D721Med (cell line): ENCODE measurements at regions not wholly inside any gene's neighbourhood (a gene's known extent, or its start where the extent isn't known, plus 50 kb on each side); places are given as distances from the start of the nearest gene placed in this dataset.

Experiments
- DNase-seq: peaks from one replicate; pipeline ENCODE4 v3.0.0; 2011; ENCODE audit warnings: low spot score; ENCODE audit not compliant: insufficient read length
- FAIRE-seq: peaks from 2 replicates; lab custom pipeline; 2011; peaks lifted over from hg19 to GRCh38; lab: Jason Lieb, UNC
- TF ChIP-seq, protein P1 (sequence below): IDR thresholded peaks from 2 replicates; pipeline ENCODE4 v1.5.1; 2012; ENCODE audit warnings: mild to moderate bottlenecking, control low read depth; ENCODE audit not compliant: insufficient read depth; ENCODE audit errors: missing control alignments

DNA sequence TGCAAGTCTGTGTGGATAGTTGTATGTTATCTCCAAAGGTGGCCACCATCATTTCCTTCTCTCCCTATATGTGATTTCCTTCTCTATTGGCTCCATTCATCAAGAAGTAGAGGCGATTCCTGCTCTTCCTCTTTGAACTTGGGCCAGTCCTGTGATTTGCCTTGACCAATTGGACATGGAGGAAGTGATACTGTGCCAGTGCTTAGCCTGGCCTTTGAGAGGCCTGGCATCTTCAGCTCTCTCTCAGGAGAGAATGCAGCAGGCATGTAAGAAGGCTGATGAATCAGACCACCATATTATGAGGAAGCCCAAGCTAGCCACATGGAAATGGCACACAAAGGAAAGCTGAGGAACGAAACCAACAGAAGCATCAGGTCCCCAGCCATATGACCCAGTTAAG is 195.0 kb upstream of the SVIL start:
- DNase-seq (no peak), FAIRE-seq (no peak)
- TF ChIP-seq, protein P1, sequence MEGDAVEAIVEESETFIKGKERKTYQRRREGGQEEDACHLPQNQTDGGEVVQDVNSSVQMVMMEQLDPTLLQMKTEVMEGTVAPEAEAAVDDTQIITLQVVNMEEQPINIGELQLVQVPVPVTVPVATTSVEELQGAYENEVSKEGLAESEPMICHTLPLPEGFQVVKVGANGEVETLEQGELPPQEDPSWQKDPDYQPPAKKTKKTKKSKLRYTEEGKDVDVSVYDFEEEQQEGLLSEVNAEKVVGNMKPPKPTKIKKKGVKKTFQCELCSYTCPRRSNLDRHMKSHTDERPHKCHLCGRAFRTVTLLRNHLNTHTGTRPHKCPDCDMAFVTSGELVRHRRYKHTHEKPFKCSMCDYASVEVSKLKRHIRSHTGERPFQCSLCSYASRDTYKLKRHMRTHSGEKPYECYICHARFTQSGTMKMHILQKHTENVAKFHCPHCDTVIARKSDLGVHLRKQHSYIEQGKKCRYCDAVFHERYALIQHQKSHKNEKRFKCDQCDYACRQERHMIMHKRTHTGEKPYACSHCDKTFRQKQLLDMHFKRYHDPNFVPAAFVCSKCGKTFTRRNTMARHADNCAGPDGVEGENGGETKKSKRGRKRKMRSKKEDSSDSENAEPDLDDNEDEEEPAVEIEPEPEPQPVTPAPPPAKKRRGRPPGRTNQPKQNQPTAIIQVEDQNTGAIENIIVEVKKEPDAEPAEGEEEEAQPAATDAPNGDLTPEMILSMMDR = no peak

DNA sequence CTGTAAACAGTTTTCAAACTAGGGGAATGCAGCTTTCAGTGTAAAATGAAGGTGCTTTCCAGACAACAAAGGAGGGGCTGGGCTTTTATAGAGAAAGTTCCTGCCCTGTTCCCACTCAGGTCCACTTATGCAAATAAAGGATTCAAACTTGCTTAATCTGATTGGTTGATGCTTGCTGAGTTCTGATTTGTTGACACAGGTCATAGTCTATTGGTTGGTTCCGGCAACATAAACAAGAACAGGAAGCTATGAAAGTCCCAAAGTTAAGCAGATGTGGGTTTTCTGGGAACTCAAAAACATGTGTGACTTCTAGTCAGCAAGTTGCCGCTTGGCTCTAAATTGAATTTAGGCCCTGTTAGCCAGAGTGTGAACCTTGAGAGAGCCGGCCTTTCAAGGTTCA is 194.2 kb upstream of the SVIL start:
- TF ChIP-seq, protein P1 = no peak
- FAIRE-seq = no peak
- no peak for DNase-seq

DNA sequence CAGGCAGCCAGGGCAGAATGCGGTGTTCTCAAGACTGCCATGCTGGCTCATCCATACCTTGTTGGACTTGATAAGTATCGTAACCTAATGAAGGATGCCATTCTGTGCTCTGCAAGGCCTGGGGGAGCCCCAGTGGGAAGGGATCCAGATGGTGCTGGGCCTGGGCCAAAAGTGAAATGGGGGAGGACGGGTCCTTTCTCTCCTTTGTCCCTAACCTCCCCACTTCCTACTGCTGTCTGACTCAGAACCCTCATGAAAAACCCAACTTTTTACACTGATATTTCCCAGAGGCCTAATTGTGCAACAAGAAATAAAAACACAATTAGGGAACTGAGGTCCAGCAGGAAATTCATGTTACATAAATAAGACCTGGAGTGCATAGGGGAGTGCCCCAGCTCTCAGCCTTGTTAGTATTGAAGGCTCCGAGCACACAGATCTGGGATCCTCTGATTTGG is 193.7 kb upstream of the SVIL start:
- DNase-seq (no peak), FAIRE-seq (no peak)
- TF ChIP-seq, protein P1 = no peak

DNA sequence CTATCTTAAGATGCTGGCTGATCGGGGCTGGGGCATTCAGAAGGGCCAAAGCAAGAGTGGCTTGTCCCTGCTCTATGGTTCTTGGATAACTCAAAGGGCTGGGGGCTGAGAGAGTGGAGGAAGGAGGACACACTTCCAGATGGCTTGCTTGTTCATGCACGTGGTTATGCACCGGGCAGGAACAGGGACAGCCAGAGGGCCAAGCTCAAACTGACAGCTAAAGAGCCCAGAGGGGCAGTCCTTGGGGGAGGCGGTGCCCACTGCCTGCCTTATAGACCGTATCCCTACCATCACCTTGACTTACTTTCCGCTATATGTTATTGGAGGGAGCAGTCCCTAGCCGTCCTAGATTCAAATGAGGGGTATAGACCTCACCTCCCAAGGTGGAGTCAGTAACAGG is 192.7 kb upstream of the SVIL start:
- DNase-seq (no peak), FAIRE-seq (no peak)
- TF ChIP-seq, protein P1 = no peak

DNA sequence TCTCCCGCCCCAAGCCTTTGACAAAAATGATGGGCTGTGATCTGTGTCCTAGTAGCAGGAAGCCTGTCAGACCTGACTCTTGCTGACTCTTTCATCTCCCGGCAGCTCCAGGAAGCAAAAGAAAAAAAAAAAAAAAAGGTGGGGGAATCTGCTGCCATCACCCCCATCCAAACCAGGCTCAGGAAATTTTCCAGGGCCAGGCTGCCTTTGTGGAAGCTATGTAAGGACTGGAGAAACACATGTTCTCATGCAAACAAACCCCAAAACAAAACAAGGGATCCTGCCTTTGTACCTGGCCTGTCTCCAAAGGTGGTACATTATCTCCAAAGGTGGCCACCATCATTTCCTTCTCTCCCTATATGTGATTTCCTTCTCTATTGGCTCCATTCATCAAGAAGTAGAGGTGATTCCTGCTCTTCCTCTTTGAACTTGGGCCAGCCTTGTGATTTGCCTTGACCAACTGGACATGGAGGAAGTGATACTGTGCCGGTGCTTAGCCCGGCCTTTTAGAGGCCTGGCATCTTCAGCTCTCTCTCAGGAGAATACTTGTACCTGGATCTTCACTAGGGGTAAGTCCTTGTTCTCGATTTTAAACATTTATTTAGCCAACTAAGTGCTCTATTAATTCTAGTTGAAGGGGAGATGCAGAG is 192.2 kb upstream of the SVIL start:
- FAIRE-seq = no peak
- TF ChIP-seq, protein P1 = no peak
- no peak for DNase-seq

DNA sequence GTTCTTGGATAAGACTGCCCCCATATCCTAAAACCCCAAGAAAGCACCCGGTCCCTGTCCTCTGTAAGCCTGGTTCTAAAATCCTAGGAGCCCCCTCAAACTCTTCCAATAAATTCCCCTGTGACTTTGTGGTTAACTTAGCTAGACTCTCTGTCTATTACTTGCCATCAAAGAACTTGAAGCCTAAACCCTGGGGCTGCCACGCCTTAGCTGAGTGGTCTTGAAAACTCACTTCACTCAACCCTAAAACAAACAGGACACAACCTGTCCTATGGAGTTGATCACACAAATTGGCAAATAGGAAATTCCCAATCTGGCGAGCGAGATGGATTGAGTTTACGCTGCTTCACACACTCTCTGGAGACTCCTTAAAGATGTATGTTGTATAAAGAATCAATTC is 191.4 kb upstream of the SVIL start:
- no peak for FAIRE-seq
- DNase-seq = no peak
- TF ChIP-seq, protein P1 = no peak

DNA sequence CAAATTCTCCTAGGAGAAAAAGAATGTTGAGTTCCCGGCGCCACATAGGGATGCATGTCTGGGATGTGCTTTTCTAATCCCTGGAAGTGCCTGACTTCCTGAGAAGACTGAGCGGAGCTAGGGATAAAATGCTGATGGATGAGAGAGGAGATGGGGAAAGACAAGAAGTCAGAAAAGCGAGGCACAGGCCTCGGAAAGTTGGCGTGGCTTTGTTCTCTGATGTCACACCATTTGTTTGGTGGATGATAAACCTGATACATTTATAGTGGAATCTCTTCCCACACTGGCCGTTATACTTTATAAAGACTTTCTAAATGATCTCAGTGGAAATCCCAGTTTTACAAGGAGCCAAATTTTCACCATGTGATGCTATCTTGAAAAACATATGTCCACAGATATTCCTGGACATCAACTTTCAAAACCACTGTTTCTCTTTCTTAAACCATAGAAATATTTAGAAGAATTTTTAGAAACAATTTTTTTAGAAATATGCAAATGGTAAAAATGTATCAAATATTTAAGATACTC is 188.8 kb upstream of the SVIL start:
- no peak for FAIRE-seq
- TF ChIP-seq, protein P1 = no peak
- no peak for DNase-seq
